Karpas-422 (cell line): ENCODE measurements at regions not wholly inside any gene's neighbourhood (a gene's known extent, or its start where the extent isn't known, plus 50 kb on each side); places are given as distances from the start of the nearest gene placed in this dataset.
"Not testable (repeated sequence)": the region's sequence is repeated elsewhere in the genome, so short reads cannot be mapped to it uniquely, and the experiment has no call there.

Experiments
- DNase-seq: peaks from one replicate; pipeline ENCODE4 v3.0.0-alpha.2; 2015
- H2AFZ ChIP-seq: fragments of 200-600 bp; sonication (generic); 2 replicates; pipeline ENCODE4 v1.6.1; 2014; ENCODE audit warnings: antibody characterized with exemption, low read length, mixed read lengths
- H3K27ac ChIP-seq: fragments of 200-600 bp; sonication (generic); 2 replicates; pipeline ENCODE4 v1.5.1; 2014; ENCODE audit warnings: mild to moderate bottlenecking, low read length, moderate library complexity
- H3K27me3 ChIP-seq: fragments of 200-600 bp; sonication (generic); 2 replicates; pipeline ENCODE4 v1.6.1; 2014; ENCODE audit warnings: low read length, mixed read lengths
- H3K36me3 ChIP-seq: fragments of 200-600 bp; sonication (generic); 2 replicates; pipeline ENCODE4 v1.6.1; 2014; ENCODE audit warnings: low read length, mixed read lengths; ENCODE audit not compliant: insufficient read depth
- H3K4me1 ChIP-seq: fragments of 200-600 bp; sonication (generic); 2 replicates; pipeline ENCODE4 v1.6.1; 2014; ENCODE audit warnings: mild to moderate bottlenecking, low read length, mixed read lengths
- H3K4me2 ChIP-seq: fragments of 200-600 bp; sonication (generic); 2 replicates; pipeline ENCODE4 v1.6.1; 2014; ENCODE audit warnings: low read length, low read depth, mild to moderate bottlenecking; ENCODE audit not compliant: poor library complexity, severe bottlenecking
- H3K4me3 ChIP-seq: fragments of 200-600 bp; sonication (generic); 2 replicates; pipeline ENCODE4 v1.5.1; 2014; ENCODE audit warnings: mild to moderate bottlenecking, antibody characterized with exemption, low read length, mixed read lengths
- H3K79me2 ChIP-seq: fragments of 200-600 bp; sonication (generic); 2 replicates; pipeline ENCODE4 v1.6.1; 2014; ENCODE audit warnings: mild to moderate bottlenecking, low read length, mixed read lengths
- H3K9ac ChIP-seq: fragments of 200-600 bp; sonication (generic); 2 replicates; pipeline ENCODE4 v1.6.0; 2014; ENCODE audit warnings: low read length
- H3K9me2 ChIP-seq: fragments of 200-600 bp; sonication (generic), shearing (Covaris generic); replicated peaks from 2 replicates; pipeline ENCODE4 v1.6.0; 2014; ENCODE audit warnings: mild to moderate bottlenecking, low read length, moderate library complexity; ENCODE audit not compliant: insufficient read depth
- H3K9me3 ChIP-seq: fragments of 300-700, 200-600 bp; sonication (generic); 2 replicates; pipeline ENCODE4 v1.6.1; 2014; ENCODE audit warnings: low read length, mixed read lengths
- H4K20me1 ChIP-seq: fragments of 200-600 bp; sonication (generic); 2 replicates; pipeline ENCODE4 v1.6.1; 2014; ENCODE audit warnings: mild to moderate bottlenecking, antibody characterized with exemption, low read length, low read depth; ENCODE audit not compliant: insufficient read depth

DNA sequence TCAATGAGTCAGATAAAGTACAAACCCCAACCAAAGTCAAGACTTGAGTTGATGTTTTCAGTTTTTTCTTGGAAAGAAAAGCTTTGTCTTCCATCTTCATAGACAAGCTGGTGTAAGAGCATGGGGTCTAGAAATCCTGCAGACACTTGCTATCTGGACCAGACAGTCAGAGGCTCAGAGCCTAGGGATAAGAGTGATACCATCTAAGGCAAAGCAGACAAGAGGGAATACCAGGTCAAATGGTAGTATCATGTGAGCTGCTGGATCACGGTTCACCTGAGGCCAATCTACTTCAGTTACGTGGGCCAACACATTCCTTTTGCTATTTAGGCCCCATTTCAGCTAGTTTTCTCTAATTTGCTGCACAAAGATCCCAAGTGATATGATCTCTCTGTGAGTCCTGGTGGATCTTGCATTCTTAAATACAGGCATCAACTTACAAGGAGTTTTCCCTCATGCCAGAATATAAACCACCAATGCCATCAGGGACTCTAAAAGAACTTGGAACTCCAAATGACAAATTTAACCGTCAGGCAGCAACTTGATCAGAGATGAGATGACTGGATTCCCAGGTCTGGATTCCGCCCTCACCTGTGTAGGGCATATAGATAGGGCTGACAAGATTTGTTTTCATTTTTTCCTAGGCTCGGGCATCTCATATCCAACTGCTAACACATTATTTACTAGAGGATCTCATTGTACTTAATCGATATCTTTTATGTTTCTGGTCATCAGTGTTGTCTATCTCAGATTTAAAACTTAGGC is 101.4 kb downstream of the FOXD4L6 start:
- not testable (repeated sequence) for H3K4me3 ChIP-seq, H3K79me2 ChIP-seq

DNA sequence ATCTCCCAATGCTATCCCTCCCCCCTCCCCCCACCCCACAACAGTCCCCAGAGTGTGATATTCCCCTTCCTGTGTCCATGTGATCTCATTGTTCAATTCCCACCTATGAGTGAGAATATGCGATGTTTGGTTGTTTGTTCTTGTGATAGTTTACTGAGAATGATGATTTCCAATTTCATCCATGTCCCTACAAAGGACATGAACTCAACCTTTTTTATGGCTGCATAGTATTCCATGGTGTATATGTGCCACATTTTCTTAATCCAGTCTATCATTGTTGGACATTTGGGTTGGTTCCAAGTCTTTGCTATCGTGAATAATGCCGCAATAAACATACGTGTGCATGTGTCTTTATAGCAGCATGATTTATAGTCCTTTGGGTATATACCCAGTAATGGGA is 106.1 kb downstream of the FOXD4L6 start:
- not testable (repeated sequence) for H3K9ac ChIP-seq, H3K27me3 ChIP-seq, H3K4me3 ChIP-seq, H3K27ac ChIP-seq, H3K9me2 ChIP-seq, H4K20me1 ChIP-seq, H3K79me2 ChIP-seq, DNase-seq, H2AFZ ChIP-seq, H3K9me3 ChIP-seq, H3K4me1 ChIP-seq, H3K4me2 ChIP-seq
- 0 out of 2 replicates have a peak, but pooled peaks cover 12% of the 10 kb centered on the region for H3K36me3 ChIP-seq

More for the DNA sequence above, 101.4 kb downstream of the FOXD4L6 start:
- not testable (repeated sequence) for DNase-seq, H3K36me3 ChIP-seq, H3K4me2 ChIP-seq, H3K9ac ChIP-seq, H3K9me3 ChIP-seq, H3K27me3 ChIP-seq, H2AFZ ChIP-seq, H3K27ac ChIP-seq, H4K20me1 ChIP-seq, H3K9me2 ChIP-seq, H3K4me1 ChIP-seq

DNA sequence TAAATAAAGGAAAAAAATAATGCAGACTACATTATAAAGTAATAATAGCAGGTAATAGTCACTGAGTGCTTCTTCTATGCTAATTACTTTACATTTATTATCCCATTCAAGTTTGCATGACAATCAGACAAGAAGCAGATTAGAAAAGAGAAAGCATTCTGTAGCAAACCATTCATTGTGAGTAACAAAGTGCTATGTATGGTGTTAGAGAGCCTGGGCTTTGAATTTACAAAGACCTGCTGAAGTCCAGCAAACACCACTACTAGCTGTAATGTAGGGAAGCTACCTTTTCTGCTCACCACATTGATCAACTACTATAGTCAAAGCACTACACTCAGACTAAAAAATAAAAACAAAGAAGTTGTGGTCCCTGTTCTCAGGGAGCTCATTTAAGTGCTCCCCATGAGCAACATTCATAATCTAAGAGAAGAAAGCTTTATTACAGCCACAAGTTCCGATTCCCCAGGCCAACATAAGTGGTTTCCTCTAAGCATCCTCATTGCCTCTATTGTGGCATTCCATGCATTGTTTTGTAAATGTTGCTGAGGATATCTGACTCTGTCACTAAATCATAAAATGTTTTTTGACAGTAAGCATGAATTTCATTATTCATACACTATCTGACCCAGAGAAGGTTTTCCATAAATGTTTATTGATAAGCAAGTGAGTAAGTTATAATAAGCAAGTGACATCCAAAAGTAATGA is 108.5 kb downstream of the FOXD4L6 start:
- not testable (repeated sequence) for H3K4me1 ChIP-seq, H2AFZ ChIP-seq, H3K4me3 ChIP-seq, H3K27me3 ChIP-seq, H3K4me2 ChIP-seq, H3K9ac ChIP-seq, DNase-seq, H3K9me2 ChIP-seq, H4K20me1 ChIP-seq, H3K79me2 ChIP-seq, H3K9me3 ChIP-seq, H3K27ac ChIP-seq
- H3K36me3 ChIP-seq = 0 out of 2 replicates have a peak, but pooled peaks cover 12% of the 10 kb centered on the region

DNA sequence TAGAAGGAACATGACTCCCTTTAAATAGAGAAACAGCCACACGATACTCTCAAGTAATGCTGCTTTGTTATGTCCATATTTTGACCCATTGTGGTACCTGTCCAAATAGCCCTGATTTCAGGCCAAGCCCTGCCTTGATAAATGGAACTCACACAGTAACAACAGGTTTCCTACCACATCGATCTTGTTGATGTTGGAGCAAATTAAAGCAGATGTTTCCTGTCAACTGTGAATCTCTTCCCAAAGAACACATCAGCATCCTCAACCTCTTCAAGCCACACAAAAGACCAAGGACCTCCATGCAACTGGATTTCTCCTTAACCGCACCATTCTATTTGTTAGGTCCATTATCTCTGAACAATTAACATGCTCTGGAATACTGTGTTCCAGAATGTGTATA is 109.5 kb downstream of the FOXD4L6 start:
- not testable (repeated sequence) for H3K27me3 ChIP-seq, H4K20me1 ChIP-seq, H3K4me3 ChIP-seq, H3K79me2 ChIP-seq, H3K27ac ChIP-seq, H3K9me3 ChIP-seq, DNase-seq, H2AFZ ChIP-seq, H3K4me1 ChIP-seq, H3K4me2 ChIP-seq, H3K9ac ChIP-seq, H3K9me2 ChIP-seq
- H3K36me3 ChIP-seq = 0 out of 2 replicates have a peak, but pooled peaks cover 15% of the 10 kb centered on the region

DNA sequence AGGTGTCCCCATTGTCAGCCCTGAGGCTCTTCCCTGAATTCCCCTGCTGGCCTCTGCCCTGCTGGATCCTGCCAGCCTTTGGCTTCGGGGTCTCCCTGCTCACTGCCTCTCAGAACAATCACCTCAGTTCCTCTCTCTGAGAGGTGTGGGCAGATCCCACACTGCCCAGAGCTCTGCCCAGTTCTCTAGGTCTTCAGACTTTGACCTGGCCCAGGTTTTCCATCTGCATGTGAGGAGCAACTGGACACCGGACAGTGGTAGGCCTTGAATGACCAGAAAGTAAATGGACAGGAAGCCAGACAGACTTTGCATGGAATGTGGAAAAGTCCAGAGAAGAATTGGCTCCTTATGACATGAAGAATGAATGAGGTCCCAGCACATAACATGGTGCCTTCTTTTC is 111.8 kb downstream of the FOXD4L6 start:
- H3K79me2 ChIP-seq, H3K27ac ChIP-seq, H3K4me2 ChIP-seq, H3K9me2 ChIP-seq, H2AFZ ChIP-seq, H3K4me3 ChIP-seq, DNase-seq, H3K4me1 ChIP-seq, H3K9me3 ChIP-seq, H3K27me3 ChIP-seq, H3K9ac ChIP-seq, H4K20me1 ChIP-seq: not testable (repeated sequence)
- peaks cover 15% of the 10 kb centered on the region; the same call in 1 of the 2 replicates for H3K36me3 ChIP-seq

DNA sequence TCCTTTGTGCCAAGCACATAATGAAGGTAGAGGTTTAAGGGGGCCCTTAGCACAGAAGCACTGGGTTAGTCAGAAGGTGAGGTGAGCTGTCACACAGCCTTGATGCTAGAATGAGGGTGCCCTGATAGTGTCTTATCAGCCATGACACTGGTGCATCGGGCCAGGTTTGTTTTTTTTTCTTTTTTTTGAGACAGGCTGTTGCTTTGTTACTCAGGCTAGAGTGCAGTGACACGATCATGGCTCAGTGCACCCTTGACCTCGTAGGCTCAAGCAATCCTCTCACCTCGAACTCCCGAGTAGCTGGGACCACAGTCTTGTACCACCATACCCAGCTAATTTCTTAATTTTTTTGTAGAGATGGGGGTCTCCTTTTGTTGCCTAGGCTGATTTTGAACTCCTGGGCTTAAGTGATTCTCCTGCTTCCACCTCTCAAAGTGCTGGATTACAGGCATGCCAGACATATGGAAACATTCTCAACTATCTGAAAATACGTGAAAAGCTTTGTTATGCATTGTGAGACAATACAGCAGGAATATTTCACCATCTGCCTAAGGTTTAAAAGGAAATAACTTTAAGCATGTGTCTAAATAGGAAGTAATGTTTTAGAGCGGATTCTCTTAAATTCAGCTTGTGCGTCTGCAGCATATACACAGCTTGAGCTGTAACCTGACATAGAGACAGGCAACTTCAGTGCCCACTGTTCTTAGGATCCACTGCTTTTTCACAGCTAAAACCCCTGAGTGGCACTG is 128.4 kb downstream of the FOXD4L6 start:
- H3K9me3 ChIP-seq, H3K4me1 ChIP-seq, DNase-seq, H3K9ac ChIP-seq, H3K9me2 ChIP-seq, H3K27me3 ChIP-seq, H3K4me3 ChIP-seq, H4K20me1 ChIP-seq, H3K27ac ChIP-seq, H2AFZ ChIP-seq, H3K4me2 ChIP-seq: not testable (repeated sequence)
- Histone ChIP-seq H3K79me2 (peaks cover 46% of the 10 kb centered on the region), H3K36me3 (peaks cover 14% of the 10 kb centered on the region)

DNA sequence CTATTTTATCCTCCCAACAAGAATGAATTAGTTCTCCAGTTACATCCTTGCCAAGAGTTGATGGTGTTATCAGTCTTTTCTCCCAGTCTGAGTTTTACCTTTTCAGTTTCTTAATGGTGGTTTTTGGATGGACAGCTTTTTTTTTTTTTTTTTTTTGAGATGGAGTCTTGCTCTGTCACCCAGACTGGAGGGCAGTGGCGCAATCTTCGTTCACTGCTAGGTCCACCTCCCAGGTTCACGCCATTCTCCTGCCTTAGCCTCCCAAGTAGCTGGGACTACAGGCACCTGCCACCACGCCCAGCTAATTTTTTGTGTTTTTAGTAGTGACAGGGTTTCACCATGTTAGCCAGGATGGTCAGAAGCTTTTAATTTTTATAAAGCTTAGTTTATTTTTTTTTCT is 133.0 kb downstream of the FOXD4L6 start:
- not testable (repeated sequence) for DNase-seq, H3K9ac ChIP-seq, H3K36me3 ChIP-seq, H3K4me3 ChIP-seq, H3K27me3 ChIP-seq, H3K9me3 ChIP-seq, H4K20me1 ChIP-seq, H3K9me2 ChIP-seq, H2AFZ ChIP-seq, H3K4me2 ChIP-seq, H3K27ac ChIP-seq
- Histone ChIP-seq H3K4me1 (peaks cover 21% of the 10 kb centered on the region), H3K79me2 (peaks cover 72% of the 10 kb centered on the region)

DNA sequence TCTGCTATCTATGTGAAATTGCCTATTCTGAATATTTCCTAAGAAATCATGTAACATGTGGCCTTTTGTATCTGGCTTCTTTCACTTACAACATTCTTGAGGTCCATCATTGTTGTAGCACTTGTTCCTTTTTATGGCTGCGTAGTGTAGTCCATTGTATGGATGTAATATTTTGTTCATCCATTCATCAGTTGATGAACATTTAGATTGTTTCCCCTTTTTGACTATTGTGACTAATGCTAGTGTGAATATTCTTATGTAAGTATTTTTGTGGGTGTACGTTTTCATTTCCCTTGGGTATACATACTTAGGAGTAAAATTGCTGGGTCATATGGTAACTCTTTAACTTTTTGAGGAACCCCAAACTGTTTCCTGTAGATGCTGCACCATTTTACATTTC is 134.6 kb downstream of the FOXD4L6 start:
- peak overlapping the region; percentile 88 for H3K4me2 ChIP-seq
- not testable (repeated sequence) for H3K27me3 ChIP-seq, H3K27ac ChIP-seq, H3K9me3 ChIP-seq, H4K20me1 ChIP-seq, H3K9me2 ChIP-seq, H2AFZ ChIP-seq, H3K36me3 ChIP-seq
- H3K4me3 ChIP-seq = peak overlapping the region; percentile 97
- peaks cover 66% of the 10 kb centered on the region for H3K79me2 ChIP-seq
- H3K9ac ChIP-seq = peak overlapping the region; percentile 94; the same call in 1 of the 2 replicates
- DNase-seq = peak; percentile 40
- H3K4me1 ChIP-seq = peaks cover 24% of the 10 kb centered on the region
